ENCODE measurements at regions not wholly inside any gene's neighbourhood (a gene's known extent, or its start where the extent isn't known, plus 50 kb on each side); places are given as distances from the start of the nearest gene placed in this dataset.

GRCh38 chr11:17153757-17154156 is 54.0 kb downstream of the PIK3C2A start (continued):
- TF ChIP-seq SRSF3 (IDR thresholded peaks at IDR 0.05; ENCODE audit: insufficient read depth, low read length), result no peak

GRCh38 chr11:17152306-17152705 is 55.5 kb downstream of the PIK3C2A start:
- 75% methylated on average over 1 of the region's 1 CpG for WGBS (ENCODE audit: insufficient coverage, low coverage, missing lambda C conversion rate)
- H3K9me3 ChIP-seq (replicated peaks; ENCODE audit: control insufficient read depth, insufficient read depth, low read depth, low read length), result no peaks in the 10 kb centered on the region
- peaks cover 2 to 12% of the 10 kb centered on the region in 2 experiments; a peak in 4 of 5 replicates for H3K4me1 ChIP-seq (replicated peaks in 1 of 2; ENCODE audit: control insufficient read depth in 2 of 2, insufficient read depth in 2 of 2, low read length in 2 of 2)
- no peak overlapping the region for H3K4me3 ChIP-seq
- DNase-seq (ENCODE audit: extremely low read depth in 1 of 4, low spot score in 3 of 4), result no peak
- no peaks in the 10 kb centered on the region for H3K27me3 ChIP-seq (ENCODE audit: control insufficient read depth in 2 of 2, insufficient read depth in 2 of 2, low read length in 2 of 2)
- ATAC-seq, result no peak
- peaks cover 14% of the 10 kb centered on the region; the same call in 2 of the 3 replicates for H3K36me3 ChIP-seq (ENCODE audit: control insufficient read depth, insufficient read depth, low read length)
- H3K9me1 ChIP-seq (ENCODE audit: control insufficient read depth, insufficient read depth, low read length), result no peaks in the 10 kb centered on the region
- peak; percentile 90 for TF ChIP-seq ZNF316 (IDR thresholded peaks at IDR 0.05)
- no peak for TF ChIP-seq ZNF146 (CRISPR knock-in tag; IDR thresholded peaks at IDR 0.05; ENCODE audit: unreplicated experiment)
- peak; percentile 60; the same call in 1 of the 2 replicates for TF ChIP-seq MAFF (IDR thresholded peaks at IDR 0.05; ENCODE audit: low read length)
- TF ChIP-seq ZNF785 (CRISPR knock-in tag; IDR thresholded peaks at IDR 0.05), result no peak
- no peak for TF ChIP-seq ZFP30 (CRISPR knock-in tag; IDR thresholded peaks at IDR 0.05; ENCODE audit: borderline replicate concordance)
- TF ChIP-seq FUS (optimal IDR thresholded peaks at IDR 0.05; ENCODE audit: low read depth, low read length), result no peak
- no peak for TF ChIP-seq CGGBP1 (CRISPR knock-in tag; IDR thresholded peaks at IDR 0.05)
- TF ChIP-seq C11orf30 (IDR thresholded peaks at IDR 0.05; ENCODE audit: low read depth), result peak; percentile 81
- TF ChIP-seq MAFK (IDR thresholded peaks at IDR 0.05; ENCODE audit: low read length), result peak; percentile 62; the same call in 1 of the 2 replicates
- TF ChIP-seq KAT2B (IDR thresholded peaks at IDR 0.05; ENCODE audit: low read depth, low read length), result no peak
- TF ChIP-seq RBBP5 (IDR thresholded peaks at IDR 0.05; ENCODE audit: borderline replicate concordance, insufficient read depth, low read length, poor library complexity, severe bottlenecking), result no peak
- no peak for TF ChIP-seq ESRRA (IDR thresholded peaks at IDR 0.05; ENCODE audit: borderline replicate concordance, low read depth)
- 0 out of 2 replicates have a peak, but pooled peaks have one; percentile 45 for TF ChIP-seq MAFG (tag; conservative IDR thresholded peaks at IDR 0.05)
- no TSS peak for BruUV-seq (replicated peaks)
- no peak overlapping the region for H2AFZ ChIP-seq (ENCODE audit: low read depth, low read length)
- intact Hi-C loops (cut with micrococcal nuclease), result no loop called here
- in situ Hi-C loops (cut with MboI), result no loop called here
- no peak overlapping the region for H3K4me2 ChIP-seq (ENCODE audit: insufficient read depth, low read length)
- CTCF ChIA-PET (ENCODE audit: low intra/inter-chr PET ratio), result no interaction called here
- H3K27ac ChIP-seq (ENCODE audit: extremely low read depth, low read depth, low read length), result no peak overlapping the region
- H3K9ac ChIP-seq (ENCODE audit: insufficient read depth in 1 of 2, low read depth in 2 of 2, low read length in 2 of 2), result no peak overlapping the region
- FAIRE-seq, result no peak
- H3K79me2 ChIP-seq (ENCODE audit: control insufficient read depth, insufficient read depth, low read length), result no peaks in the 10 kb centered on the region
- POLR2A ChIA-PET, result no interaction called here
- H4K20me1 ChIP-seq (replicated peaks; ENCODE audit: control insufficient read depth, insufficient read depth, low read length), result no peaks in the 10 kb centered on the region

All from K562 (cell line).